ENCODE measurements at regions not wholly inside any gene's neighbourhood (a gene's known extent, or its start where the extent isn't known, plus 50 kb on each side); places are given as distances from the start of the nearest gene placed in this dataset.

DNA sequence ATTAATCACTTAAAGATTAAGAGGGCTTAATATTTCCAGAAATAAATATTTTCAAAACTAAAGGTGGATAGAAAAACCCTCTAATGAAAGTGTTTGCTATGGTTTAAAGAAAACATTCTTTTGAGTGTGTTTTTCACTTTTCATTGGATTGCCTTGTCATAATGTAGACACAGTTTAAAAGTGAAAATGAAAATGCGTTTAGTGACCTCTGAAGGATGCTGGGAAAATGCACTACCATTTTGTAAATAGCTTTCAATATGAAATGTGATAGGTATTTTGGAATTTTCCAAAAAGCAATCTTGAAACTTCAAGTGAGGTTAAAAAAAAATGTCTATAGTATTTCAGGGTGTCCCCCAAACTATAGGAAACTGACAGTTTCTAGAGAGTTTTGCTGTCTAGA, 642.2 kb downstream of the C4orf33 start:
- no peak for DNase-seq
- H3K27ac ChIP-seq (ENCODE audit: low read depth in 1 of 2, low read length in 2 of 2): no peak overlapping the region
- no peak overlapping the region for H3K4me2 ChIP-seq (replicated peaks; ENCODE audit: extremely low read depth, low read length, poor library complexity, severe bottlenecking)
- no peaks in the 10 kb centered on the region for H3K79me2 ChIP-seq (ENCODE audit: insufficient read depth, low read length)
- Mint-ChIP-seq H3K4me1 (no peaks in the 10 kb centered on the region), H3K9me3 (peaks cover 0 to 2% (median 0%) of the 10 kb centered on the region in 7 donors), H3K27me3 (ENCODE audit: low read depth in 3 of 3) (peaks cover 0 to 2% (median 0%) of the 10 kb centered on the region in 3 donors), H3K36me3 (no peaks in the 10 kb centered on the region), H3K27ac (no peak overlapping the region), H3K4me3 (no peak overlapping the region)
- H4K20me1 ChIP-seq (ENCODE audit: insufficient read depth, low read length): no peaks in the 10 kb centered on the region
- H2AFZ ChIP-seq (ENCODE audit: insufficient read depth, low read depth, low read length, poor library complexity, severe bottlenecking): no peak overlapping the region
- intact Hi-C loops (cut with micrococcal nuclease): no loop called here
- H3K27me3 ChIP-seq (ENCODE audit: control insufficient read depth in 2 of 2, insufficient read depth in 2 of 2, low read length in 2 of 2): no peaks in the 10 kb centered on the region
- H3K36me3 ChIP-seq (replicated peaks in 1 of 2; ENCODE audit: control insufficient read depth in 1 of 2, insufficient read depth in 2 of 2, low read length in 2 of 2): no peaks in the 10 kb centered on the region
- no peak overlapping the region for H3K9ac ChIP-seq (ENCODE audit: insufficient read depth, low read length, poor library complexity, severe bottlenecking)
- no peaks in the 10 kb centered on the region for H3K9me3 ChIP-seq (replicated peaks in 1 of 2; ENCODE audit: control insufficient read depth in 1 of 2, insufficient read depth in 1 of 2, low read length in 2 of 2)
- no peak overlapping the region for H3K4me3 ChIP-seq (replicated peaks in 1 of 3; ENCODE audit: low read depth in 2 of 3, low read length in 3 of 3)
- H3K4me1 ChIP-seq (ENCODE audit: control insufficient read depth in 1 of 2, insufficient read depth in 2 of 2, low read length in 2 of 2): no peaks in the 10 kb centered on the region
- TF ChIP-seq, protein P1, sequence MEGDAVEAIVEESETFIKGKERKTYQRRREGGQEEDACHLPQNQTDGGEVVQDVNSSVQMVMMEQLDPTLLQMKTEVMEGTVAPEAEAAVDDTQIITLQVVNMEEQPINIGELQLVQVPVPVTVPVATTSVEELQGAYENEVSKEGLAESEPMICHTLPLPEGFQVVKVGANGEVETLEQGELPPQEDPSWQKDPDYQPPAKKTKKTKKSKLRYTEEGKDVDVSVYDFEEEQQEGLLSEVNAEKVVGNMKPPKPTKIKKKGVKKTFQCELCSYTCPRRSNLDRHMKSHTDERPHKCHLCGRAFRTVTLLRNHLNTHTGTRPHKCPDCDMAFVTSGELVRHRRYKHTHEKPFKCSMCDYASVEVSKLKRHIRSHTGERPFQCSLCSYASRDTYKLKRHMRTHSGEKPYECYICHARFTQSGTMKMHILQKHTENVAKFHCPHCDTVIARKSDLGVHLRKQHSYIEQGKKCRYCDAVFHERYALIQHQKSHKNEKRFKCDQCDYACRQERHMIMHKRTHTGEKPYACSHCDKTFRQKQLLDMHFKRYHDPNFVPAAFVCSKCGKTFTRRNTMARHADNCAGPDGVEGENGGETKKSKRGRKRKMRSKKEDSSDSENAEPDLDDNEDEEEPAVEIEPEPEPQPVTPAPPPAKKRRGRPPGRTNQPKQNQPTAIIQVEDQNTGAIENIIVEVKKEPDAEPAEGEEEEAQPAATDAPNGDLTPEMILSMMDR (IDR thresholded peaks at IDR 0.05): no peak
- WGBS (ENCODE audit: insufficient coverage): 100% methylated on average over 1 of the region's 1 CpG

DNA sequence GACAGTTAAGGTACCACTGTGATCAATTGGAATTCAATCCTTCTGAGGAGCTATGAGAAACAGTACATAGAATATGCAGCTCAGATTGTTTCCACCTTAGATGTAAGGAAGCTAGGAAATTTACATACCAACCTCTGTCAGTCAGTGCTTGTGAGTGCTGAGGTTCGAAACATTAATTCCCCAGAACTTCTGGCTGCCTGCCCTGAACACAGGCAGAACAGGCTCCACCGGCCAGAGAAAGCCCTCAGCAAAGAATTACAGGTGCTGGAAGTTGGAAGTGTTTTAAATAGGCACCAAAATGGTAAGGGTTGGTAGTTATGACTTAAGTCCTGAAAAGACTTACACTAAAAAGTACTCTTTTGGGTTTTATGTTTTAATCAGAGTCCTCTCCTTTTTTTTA, 651.8 kb downstream of the C4orf33 start:
- no peak overlapping the region for H2AFZ ChIP-seq (ENCODE audit: insufficient read depth, low read depth, low read length, poor library complexity, severe bottlenecking)
- no peaks in the 10 kb centered on the region for H3K79me2 ChIP-seq (ENCODE audit: insufficient read depth, low read length)
- H3K9ac ChIP-seq (ENCODE audit: insufficient read depth, low read length, poor library complexity, severe bottlenecking): no peak overlapping the region
- Mint-ChIP-seq H3K27ac (no peak overlapping the region), H3K4me3 (no peak overlapping the region), H3K4me1 (no peaks in the 10 kb centered on the region), H3K9me3 (peaks cover 0 to 2% (median 0%) of the 10 kb centered on the region in 7 donors), H3K27me3 (ENCODE audit: low read depth in 3 of 3) (no peaks in the 10 kb centered on the region), H3K36me3 (no peaks in the 10 kb centered on the region)
- H3K9me3 ChIP-seq (replicated peaks in 1 of 2; ENCODE audit: control insufficient read depth in 1 of 2, insufficient read depth in 1 of 2, low read length in 2 of 2): no peaks in the 10 kb centered on the region
- no peaks in the 10 kb centered on the region for H3K4me1 ChIP-seq (ENCODE audit: control insufficient read depth in 1 of 2, insufficient read depth in 2 of 2, low read length in 2 of 2)
- H3K27ac ChIP-seq (ENCODE audit: low read depth in 1 of 2, low read length in 2 of 2): no peak overlapping the region
- no peak overlapping the region for H3K4me2 ChIP-seq (replicated peaks; ENCODE audit: extremely low read depth, low read length, poor library complexity, severe bottlenecking)
- intact Hi-C loops (cut with micrococcal nuclease): no loop called here
- H3K36me3 ChIP-seq (replicated peaks in 1 of 2; ENCODE audit: control insufficient read depth in 1 of 2, insufficient read depth in 2 of 2, low read length in 2 of 2): no peaks in the 10 kb centered on the region
- no peak overlapping the region for H3K4me3 ChIP-seq (replicated peaks in 1 of 3; ENCODE audit: low read depth in 2 of 3, low read length in 3 of 3)
- no peaks in the 10 kb centered on the region for H3K27me3 ChIP-seq (ENCODE audit: control insufficient read depth in 2 of 2, insufficient read depth in 2 of 2, low read length in 2 of 2)
- no CpG with 5 or more reads among the region's 2 CpGs for WGBS (ENCODE audit: insufficient coverage)
- no peaks in the 10 kb centered on the region for H4K20me1 ChIP-seq (ENCODE audit: insufficient read depth, low read length)
- no peak for DNase-seq
- TF ChIP-seq, protein P1 (IDR thresholded peaks at IDR 0.05): no peak
